PFSK-1 (cell line): ENCODE measurements at regions not wholly inside any gene's neighbourhood (a gene's known extent, or its start where the extent isn't known, plus 50 kb on each side); places are given as distances from the start of the nearest gene placed in this dataset.

Source experiments
- FOXP2 ChIP-seq: optimal IDR thresholded peaks from 2 replicates; pipeline ENCODE3; 2011; ENCODE audit warnings: borderline replicate concordance, control low read depth, inconsistent platforms; ENCODE audit not compliant: insufficient read depth; ENCODE audit errors: extremely low read length, extremely low read depth
- POLR2AphosphoS5 ChIP-seq: IDR thresholded peaks from 2 replicates; pipeline ENCODE4 v1.6.1; 2012; ENCODE audit warnings: low read depth, mild to moderate bottlenecking, control low read depth, low read length, moderate library complexity
- REST ChIP-seq, 2 experiments: IDR thresholded peaks; 2 replicates each; pipeline versions ENCODE4 v1.6.1 to v1.8.0; 2011 to 2012; ENCODE audit warnings: low read depth in 2 of 2, low read length in 2 of 2, control low read depth in 1 of 2, inconsistent platforms in 1 of 2, mild to moderate bottlenecking in 1 of 2, moderate library complexity in 1 of 2; ENCODE audit not compliant: insufficient read depth in 1 of 2
- SIN3A ChIP-seq: IDR thresholded peaks from 2 replicates; pipeline ENCODE4 v1.6.1; 2012; ENCODE audit warnings: mild to moderate bottlenecking, low read length, moderate library complexity, borderline replicate concordance; ENCODE audit not compliant: insufficient read depth
- TAF1 ChIP-seq: IDR thresholded peaks from 2 replicates; pipeline ENCODE4 v1.6.1; 2012; ENCODE audit warnings: low read length, control low read depth, borderline replicate concordance; ENCODE audit not compliant: insufficient read depth

- no peak for TF ChIP-seq SIN3A
- TF ChIP-seq POLR2AphosphoS5 = no peak
- no peak for TF ChIP-seq FOXP2
- TF ChIP-seq TAF1 = no peak
- TF ChIP-seq REST (IDR thresholded peaks at IDR 0.05; ENCODE audit: insufficient read depth in 1 of 2, low read depth in 2 of 2, low read length in 2 of 2) = no peak
Measured at GRCh38 chr19:31658993-31659896, 310.0 kb upstream of the TSHZ3 start.

- TF ChIP-seq FOXP2 = no peak
- TF ChIP-seq REST (IDR thresholded peaks at IDR 0.05; ENCODE audit: insufficient read depth in 1 of 2, low read depth in 2 of 2, low read length in 2 of 2) = no peak
- no peak for TF ChIP-seq SIN3A
- no peak for TF ChIP-seq POLR2AphosphoS5
- TF ChIP-seq TAF1 = no peak
Measured at GRCh38 chr19:31659897-31660210, 310.6 kb upstream of the TSHZ3 start.

GRCh38 chr19:31664096-31664495, 314.9 kb upstream of the TSHZ3 start:
- TF ChIP-seq TAF1 (no peak), POLR2AphosphoS5 (no peak), SIN3A (no peak), FOXP2 (no peak), REST (IDR thresholded peaks at IDR 0.05; ENCODE audit: insufficient read depth in 1 of 2, low read depth in 2 of 2, low read length in 2 of 2) (no peak)

GRCh38 chr19:31664997-31665396, 315.8 kb upstream of the TSHZ3 start:
- no peak for TF ChIP-seq SIN3A
- TF ChIP-seq FOXP2 = no peak
- no peak for TF ChIP-seq REST (IDR thresholded peaks at IDR 0.05; ENCODE audit: insufficient read depth in 1 of 2, low read depth in 2 of 2, low read length in 2 of 2)
- no peak for TF ChIP-seq TAF1
- TF ChIP-seq POLR2AphosphoS5 = no peak

- no peak for TF ChIP-seq POLR2AphosphoS5
- no peak for TF ChIP-seq FOXP2
- TF ChIP-seq TAF1 = no peak
- TF ChIP-seq SIN3A = no peak
- no peak for TF ChIP-seq REST (IDR thresholded peaks at IDR 0.05; ENCODE audit: insufficient read depth in 1 of 2, low read depth in 2 of 2, low read length in 2 of 2)
Measured at GRCh38 chr19:31666126-31666525, 316.9 kb upstream of the TSHZ3 start.
